ENCODE measurements at regions not wholly inside any gene's neighbourhood (a gene's known extent, or its start where the extent isn't known, plus 50 kb on each side); places are given as distances from the start of the nearest gene placed in this dataset.

DNA sequence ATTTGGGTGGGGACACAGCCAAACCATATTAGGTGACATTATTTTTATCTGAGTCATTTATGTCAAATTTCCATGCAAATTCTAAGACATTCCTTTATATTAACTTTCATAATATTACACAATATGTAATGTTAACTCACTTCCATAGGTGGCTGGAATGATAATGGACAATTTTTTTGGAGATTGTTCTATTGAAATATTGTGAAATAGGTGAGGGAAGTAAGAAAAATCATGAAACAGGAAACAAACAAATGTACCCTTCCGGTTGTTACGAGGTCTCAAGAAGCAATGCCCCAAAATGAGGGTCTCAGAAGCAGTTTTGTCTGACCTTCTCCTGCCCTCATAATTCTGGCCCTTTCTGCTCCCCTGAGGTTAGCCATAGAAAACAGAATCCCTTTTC, 306.5 kb downstream of the HDGFL1 start:
- in situ Hi-C loops (cut with HindIII; ENCODE audit: low sequenced_read_pairs): no loop called here

DNA sequence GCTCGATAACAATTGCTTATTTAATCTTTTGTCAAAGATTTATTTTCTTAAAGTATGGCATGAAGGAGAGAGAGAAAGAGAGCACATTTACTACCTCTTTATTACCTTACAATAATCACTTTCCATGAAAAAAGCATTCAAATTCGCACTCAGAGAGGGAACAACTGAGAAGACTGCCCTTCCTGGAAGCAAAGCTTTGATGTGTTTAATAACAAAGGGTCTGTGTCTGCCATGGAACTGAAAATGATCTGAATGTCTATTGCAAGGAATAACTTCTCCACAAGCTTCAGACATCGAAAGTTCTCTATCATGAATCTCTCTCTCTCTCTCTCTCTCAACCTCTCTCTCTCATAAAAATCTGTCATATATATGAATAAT, 308.9 kb downstream of the HDGFL1 start:
- in situ Hi-C loops (cut with HindIII; ENCODE audit: low sequenced_read_pairs): no loop called here

DNA sequence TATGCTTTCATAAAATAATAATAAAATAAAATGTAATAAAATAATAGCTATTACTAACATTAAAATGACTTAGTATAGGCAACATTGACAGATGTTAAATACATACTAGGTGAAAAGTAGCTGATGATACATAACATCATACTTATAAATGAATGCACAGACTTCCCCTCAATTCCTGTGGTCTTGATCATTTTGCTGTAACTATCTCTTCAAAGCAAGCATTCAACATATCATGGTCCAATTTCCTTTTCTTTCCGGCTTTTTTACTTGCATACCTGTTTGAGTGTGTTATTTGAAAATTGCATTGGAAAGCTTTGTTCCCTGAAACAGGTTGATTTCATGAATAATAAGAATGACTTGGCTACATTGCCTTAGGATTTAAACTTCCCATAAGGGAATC, 309.3 kb downstream of the HDGFL1 start:
- in situ Hi-C loops (cut with HindIII; ENCODE audit: low sequenced_read_pairs): no loop called here

DNA sequence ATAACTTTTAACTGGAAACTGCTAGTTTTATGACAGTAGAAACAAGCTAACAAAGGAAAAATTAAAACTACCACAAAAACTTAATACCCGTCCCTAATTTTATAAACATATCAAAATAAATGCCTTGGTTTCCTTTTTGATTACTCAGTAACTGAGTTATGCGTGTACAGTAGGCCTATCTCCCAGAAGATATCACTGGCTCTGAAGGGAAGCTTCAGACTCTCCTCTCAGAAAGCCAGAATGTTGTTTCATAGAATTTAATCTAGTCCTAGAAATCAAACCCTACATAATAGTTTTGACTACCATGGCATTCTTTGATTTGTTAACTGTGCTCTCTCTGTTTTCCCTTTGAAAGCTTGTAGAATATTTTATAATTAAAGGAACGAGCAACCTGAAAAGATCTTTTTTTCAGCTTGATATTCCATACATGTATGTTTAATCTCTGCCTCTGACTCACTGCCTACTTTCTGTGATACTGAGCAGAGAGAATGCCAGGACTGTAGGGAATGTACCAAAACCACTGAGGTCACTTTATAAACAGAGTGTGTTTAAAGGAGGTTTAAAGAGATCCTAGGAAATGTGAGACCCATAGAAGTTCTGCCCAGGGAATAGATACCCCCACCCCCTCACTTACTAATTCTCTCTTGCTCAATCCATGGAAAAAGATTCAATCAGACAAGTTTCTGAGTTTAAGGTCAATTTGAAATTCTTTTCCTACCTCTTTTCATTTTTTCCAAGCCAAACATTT, 311.5 kb downstream of the HDGFL1 start:
- in situ Hi-C loops (cut with HindIII; ENCODE audit: low sequenced_read_pairs): no loop called here

DNA sequence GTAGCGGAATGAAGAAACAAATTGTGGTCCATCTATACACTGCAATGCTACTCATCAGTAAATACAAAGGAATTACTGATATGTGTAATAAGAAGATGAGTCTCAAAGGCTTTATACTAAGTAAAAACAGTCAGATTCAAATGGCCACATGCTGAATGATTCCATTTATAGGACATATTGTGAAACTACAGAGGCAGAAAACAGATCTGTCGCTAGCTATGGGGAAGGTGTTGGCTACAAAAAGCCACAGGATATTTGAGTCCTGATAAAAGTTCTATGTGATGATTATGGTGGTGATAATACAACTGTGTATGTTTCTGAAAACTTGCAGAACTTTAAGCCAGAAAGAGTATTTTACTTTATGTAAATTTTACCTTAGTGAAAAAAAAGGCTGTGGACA, 313.2 kb downstream of the HDGFL1 start:
- in situ Hi-C loops (cut with HindIII; ENCODE audit: low sequenced_read_pairs): no loop called here

DNA sequence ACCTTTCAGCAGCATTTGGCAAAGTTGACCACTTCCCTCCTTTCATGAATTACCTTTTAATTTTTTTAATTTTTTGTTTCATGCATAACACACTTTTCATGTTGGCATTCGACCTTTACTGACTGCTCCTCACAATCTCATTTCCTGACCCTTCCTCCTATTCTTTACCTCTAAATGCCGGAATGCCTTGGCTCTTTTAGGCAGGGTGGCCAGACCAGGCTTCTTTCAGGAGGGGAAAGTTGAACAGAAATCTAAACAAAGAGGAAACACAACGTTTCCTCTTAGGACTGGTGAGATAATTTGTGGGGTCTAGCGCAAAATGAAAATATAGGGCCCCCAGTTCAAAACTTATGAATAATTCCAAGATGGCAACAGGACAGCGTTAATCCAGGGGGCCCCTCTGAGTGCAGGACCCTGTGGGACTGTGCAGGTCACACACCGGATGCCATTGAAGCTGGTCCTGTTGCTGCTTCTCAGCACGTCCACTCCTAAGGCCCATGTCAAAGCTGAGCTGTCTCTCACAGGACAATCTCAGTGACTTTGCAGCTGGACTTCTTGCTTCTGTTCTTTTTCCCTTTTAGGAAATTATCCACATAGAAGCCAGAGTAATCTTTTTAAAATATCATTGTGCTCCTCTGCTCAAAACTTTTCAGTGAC, 313.8 kb downstream of the HDGFL1 start:
- in situ Hi-C loops (cut with HindIII; ENCODE audit: low sequenced_read_pairs): no loop called here

DNA sequence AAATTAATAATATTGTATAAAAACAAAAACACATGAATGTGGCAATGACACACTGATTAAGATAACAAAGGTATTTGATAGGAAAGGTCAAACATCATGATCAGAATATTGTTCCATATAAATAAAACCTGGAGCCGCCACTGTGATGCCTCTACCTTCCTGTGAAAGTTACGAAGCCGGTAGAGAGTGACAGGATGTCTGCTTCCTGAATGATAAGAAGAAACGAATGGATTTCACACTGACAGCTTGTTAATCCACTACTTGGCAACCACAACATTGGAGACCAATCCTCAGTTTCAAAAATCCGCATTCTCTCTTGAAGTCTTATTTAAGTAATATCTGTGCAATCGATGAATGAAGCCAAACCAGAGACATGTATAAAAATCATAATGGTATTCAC, 315.1 kb downstream of the HDGFL1 start:
- in situ Hi-C loops (cut with HindIII; ENCODE audit: low sequenced_read_pairs): no loop called here

DNA sequence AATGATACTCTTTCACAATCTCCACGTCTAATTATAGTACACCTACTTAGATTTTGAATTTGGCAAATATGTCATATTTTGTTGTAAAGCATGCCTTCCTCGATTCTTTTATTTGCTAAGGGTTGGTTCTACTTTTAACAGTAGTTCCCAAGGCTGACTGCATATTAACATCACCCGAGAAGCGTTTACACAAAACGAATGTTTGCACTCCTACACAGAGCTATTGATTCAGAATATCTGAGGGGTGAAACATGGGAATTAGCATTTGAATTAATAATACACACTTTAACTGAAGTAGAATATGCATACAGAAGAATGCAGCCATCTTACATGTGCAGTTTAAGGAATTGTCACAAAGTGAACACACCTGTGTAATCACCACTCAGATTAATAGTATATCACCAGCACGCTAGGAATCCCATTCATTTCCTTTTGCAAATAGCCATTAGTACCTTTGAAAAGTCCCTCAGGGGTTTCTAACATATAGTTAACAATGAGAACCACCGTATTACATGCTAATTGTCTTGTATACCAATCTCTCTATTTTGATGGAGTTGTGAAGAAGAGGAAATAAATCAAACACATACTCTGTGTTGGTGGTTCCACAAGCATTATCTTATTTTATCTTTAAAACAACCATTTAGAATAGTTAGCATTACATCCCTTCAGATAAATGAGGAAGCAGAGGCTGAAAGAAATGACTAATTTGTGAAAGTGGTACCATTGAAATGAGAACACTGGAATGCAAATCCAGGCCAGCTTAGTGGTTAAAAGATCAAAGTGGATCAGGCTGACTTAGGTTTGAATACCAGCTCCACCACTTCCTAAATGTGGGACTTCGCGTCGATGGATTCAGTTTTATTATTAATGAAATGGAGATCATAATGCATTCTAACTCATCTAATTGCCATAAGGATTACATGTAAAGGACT, 317.6 kb downstream of the HDGFL1 start:
- in situ Hi-C loops (cut with HindIII; ENCODE audit: low sequenced_read_pairs): no loop called here

DNA sequence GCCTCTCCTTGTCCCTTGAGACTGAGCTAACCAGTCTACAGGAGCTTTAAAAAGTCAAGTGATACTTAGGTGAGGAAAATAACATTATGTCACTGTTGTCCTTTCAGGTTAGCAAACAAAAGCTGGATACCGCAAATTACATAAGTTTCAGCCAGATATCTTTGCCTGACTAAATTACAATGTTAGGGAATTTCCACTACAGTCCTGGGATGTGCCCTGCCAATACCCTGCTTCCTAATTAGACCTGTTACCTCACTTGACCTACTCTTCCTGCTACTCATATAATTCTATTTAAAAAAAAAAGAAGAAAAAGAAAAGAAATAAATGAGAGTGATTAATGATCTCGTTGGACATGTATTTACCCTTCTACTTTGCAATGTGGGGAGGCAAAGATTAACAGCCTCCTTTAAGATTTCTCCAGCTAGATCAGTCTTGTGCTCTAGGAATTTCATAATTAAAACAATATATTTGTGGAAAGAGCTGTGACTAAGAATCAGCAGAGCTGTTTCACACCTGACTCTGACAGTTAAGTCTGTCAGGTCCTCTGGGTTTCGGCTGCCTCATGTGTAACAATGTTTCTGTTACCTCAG, 318.9 kb downstream of the HDGFL1 start:
- in situ Hi-C loops (cut with HindIII; ENCODE audit: low sequenced_read_pairs): no loop called here

DNA sequence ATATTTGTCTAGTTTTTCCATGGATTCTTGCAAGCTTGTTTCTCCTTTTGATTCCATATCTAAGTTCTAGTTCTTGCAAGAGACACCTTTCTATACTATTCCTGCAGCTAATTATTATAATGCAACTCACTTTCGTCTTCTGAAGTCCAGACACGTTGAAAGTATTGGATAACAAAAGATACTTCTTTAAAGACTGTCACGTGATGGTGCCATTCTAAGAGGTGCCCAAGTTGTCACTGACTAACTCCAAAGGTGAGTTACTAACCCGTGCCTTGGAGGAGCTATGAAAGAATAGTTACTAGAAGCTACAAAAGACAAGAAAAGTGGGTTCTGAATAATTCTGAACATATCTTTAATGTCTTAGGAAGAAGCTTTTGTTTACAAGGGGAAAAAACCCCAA, 322.6 kb downstream of the HDGFL1 start:
- in situ Hi-C loops (cut with HindIII; ENCODE audit: low sequenced_read_pairs): no loop called here

DNA sequence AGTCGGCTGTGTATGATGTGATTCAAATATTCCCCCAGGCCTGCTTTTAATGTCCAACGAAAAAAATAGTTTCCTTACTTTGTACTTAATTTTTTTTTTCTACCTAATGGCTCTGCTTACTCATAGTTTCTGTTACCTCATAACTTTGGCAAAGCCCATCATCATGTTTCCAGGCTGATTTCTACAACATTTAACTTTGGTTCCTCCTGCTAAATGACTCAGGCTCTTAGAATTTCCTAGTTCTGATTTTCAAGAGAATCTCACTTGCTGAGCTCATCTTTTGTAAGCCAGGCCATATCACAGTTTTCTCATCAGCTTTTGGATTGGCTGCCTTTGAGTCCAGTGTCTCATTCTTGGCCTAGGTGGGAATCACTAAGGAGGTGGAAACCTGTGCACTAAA, 323.1 kb downstream of the HDGFL1 start:
- in situ Hi-C loops (cut with HindIII; ENCODE audit: low sequenced_read_pairs): no loop called here

DNA sequence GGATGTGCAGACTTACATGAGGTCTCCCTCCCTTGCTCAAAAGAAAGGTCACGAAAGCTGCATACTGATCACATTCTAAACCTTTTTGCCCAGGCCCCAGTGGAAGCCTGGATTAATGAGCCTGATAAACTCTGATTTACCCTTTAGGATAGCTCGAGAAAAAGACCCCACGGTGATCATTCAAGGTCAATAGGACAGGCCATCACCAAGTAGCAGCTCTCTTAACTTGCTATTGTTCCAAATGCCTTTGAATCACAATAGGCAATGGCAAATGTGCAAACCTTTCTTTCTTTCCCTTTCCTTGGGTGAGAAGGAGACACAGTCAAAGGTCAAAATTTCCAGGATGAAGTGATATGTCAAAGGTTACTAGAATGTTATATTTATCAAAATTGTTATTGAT, 327.3 kb downstream of the HDGFL1 start:
- in situ Hi-C loops (cut with HindIII; ENCODE audit: low sequenced_read_pairs): no loop called here

DNA sequence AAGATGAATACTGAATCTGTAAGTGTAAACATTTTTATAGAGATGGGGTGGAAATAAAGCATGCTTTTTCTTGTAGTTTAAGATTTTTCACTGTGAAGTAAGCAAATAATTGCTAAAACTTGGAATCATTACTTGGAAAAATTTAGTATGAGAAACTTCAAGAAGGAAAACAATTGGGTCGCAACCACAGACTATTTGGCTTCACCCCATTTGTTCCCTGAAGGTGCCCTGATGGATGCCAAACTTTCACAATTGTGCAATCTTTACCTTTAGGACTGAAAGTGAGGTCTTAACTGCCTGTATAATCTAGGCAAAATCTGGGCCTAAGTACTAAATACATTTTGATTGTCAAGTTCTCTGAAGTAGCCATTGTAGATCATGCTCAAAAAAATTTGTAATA, 330.1 kb downstream of the HDGFL1 start:
- in situ Hi-C loops (cut with HindIII; ENCODE audit: low sequenced_read_pairs): no loop called here

DNA sequence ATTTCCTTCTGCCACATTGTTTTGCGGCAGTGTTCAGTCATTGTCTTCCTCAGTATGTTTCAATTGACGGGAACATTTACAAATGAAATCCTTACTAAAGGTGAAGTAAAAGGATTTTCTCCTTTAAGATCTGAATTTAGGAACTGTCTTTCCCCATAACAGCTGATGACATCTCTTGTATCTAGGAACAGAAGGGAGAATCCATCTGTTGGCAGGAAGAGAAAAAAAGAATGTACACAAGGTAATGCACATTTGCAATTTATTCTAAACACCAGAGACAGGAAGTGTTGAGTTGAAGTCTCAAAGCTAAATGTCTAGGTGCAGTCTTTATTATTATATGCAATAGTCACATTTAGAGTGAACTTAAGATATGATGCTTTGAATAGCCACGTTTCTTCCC, 334.5 kb downstream of the HDGFL1 start:
- in situ Hi-C loops (cut with HindIII; ENCODE audit: low sequenced_read_pairs): no loop called here

DNA sequence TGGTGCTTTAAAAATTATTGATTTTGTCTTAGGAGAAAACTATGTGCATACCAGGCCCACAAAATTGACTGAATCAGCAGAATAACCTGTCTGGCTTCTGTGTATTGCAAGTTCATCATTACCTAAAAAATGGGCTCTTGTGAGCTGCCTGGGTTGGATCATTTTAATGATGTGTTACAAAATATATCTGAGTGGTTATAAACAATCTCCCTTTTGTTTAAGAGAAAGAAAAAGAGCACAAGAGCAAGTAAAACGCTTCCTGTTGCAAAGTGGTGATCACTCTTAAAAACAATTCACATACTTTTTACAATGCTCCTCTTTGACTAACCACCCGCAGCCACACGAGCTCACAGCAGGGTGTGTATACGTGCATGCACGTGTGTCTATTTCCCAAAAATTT, 335.1 kb downstream of the HDGFL1 start:
- in situ Hi-C loops (cut with HindIII; ENCODE audit: low sequenced_read_pairs): no loop called here

DNA sequence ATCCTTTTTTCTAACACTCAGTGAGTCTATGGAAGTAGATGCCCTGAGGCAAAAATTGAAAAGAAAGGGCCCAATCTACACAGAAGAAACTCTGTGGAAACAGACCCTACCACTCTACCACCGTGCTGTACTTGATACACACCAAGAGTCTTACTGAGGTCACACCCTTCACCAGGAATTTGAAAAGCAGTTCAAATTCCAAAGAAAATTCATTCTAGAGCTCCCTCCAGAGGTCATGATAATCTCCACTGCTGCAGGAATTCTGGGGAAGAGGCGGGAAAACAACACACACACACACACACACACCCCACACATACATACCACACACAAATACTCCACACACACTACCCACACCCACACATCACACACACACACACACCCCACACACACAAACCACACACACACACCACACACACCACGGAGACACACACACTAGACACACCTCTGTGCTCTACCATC, 336.8 kb downstream of the HDGFL1 start:
- in situ Hi-C loops (cut with HindIII; ENCODE audit: low sequenced_read_pairs): no loop called here

DNA sequence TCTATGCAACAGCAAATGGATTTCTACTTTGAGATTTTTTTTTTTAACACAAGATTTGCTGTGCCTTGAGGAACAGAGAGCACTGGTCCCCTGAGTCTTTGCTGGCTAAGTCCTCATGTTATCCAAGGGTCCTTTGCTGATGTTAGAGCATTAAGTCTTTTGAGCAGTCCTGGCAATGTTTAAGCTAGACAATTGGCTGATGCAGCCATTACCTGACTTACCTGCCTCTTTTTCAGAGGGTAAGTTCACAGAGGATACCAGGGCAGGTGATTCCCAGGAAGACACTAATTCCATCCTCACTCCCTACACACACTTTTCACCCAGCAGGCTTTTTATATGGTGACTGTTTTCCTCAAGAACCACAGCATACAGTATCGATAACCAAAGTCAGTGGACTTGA, 337.7 kb downstream of the HDGFL1 start:
- in situ Hi-C loops (cut with HindIII; ENCODE audit: low sequenced_read_pairs): no loop called here

DNA sequence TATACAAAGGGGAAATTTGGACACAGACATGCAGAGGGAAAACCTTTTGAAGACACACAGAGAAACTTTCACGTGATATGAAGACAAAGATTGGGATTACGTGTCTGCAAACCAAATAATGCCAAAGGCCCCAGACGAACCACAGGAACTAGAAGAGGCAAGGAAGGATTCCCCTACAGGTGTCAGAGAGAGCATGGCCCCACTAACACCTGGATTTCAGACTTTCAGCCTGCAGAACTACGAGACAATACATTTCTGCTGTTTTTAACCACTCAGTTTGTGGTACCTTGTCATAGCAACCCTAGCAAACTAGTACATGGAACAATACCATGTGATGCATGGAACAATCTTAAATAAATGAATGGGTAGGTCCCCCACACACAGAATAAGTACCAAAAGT, 341.0 kb downstream of the HDGFL1 start:
- in situ Hi-C loops (cut with HindIII; ENCODE audit: low sequenced_read_pairs): no loop called here

DNA sequence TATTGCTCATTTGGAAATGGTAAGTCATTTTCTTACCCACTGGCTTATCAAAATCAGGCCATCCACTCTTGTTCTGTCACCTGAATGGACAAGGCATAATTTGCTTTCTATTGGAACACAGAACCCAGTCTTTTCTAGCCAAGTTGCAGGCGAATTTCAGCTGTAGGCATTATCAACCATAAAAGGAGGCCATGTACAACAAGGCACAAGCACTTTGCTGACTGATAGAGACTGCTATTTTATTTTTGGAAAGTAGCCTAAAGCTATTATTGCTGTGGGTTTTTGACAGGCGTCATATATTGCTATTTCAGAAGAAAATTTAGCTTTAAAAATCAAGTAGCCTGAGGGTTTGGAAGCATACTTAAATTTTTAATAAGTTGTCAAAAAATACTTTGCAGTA, 344.2 kb downstream of the HDGFL1 start:
- in situ Hi-C loops (cut with HindIII; ENCODE audit: low sequenced_read_pairs): no loop called here

DNA sequence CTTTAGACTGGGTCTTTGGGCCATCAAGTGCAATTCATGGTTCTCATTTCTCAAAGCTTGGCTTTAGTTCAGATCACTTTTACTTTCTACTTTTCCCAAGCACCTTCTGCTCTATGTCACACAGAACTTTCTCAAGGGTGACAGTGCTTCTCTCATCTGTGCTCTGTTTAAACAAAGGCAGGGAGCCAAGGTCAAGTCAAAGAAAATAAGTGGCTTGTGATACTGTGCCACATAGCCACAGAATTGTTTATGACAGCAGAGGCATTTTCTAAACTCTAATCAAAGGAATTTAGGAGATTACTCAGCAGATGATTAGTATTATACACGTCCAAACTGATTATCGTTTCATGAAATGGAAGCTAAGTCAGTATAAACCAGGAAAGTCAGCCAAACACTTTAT, 348.0 kb downstream of the HDGFL1 start:
- in situ Hi-C loops (cut with HindIII; ENCODE audit: low sequenced_read_pairs): no loop called here

DNA sequence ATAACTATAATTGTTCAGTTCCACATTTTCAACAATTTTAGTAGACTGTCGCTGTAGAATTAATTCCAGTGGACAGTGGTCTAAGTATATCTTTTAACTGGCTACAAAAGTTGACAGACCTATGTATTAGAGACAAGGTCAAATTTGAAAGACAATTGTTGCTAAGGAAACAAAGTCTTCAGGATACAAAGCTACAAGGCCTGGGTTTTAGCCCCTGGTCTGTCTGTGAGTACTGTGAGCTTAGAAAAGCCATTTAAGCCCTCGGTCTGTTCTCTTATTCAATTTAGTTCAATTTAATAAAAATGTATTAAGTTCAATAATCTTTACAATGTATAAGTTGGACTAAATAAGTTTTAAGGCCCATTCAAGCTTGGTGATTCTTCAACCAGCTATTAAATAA, 352.5 kb downstream of the HDGFL1 start:
- in situ Hi-C loops (cut with HindIII; ENCODE audit: low sequenced_read_pairs): no loop called here

Measured in DLD1 (cell line).